CD14-positive monocyte (primary cell): ENCODE measurements at regions not wholly inside any gene's neighbourhood (a gene's known extent, or its start where the extent isn't known, plus 50 kb on each side); places are given as distances from the start of the nearest gene placed in this dataset.

Source experiments
- DNase-seq, 3 donors: peaks; one replicate each; pipeline ENCODE4 v3.0.0-alpha.2; 2011 to 2022
- H2AFZ ChIP-seq: 2 replicates; pipeline ENCODE4 v1.6.0; 2012; ENCODE audit warnings: mild to moderate bottlenecking, low read depth, low read length, inconsistent platforms; ENCODE audit not compliant: insufficient read depth, poor library complexity, severe bottlenecking
- H3K27ac ChIP-seq, 2 donors: 1 replicate in 1 of 2; 2 replicates in 1 of 2; pipeline ENCODE4 v1.5.1; 2012 to 2013; ENCODE audit warnings: low read length in 2 of 2, control low read depth in 1 of 2, inconsistent platforms in 1 of 2, low read depth in 1 of 2, mild to moderate bottlenecking in 1 of 2
- H3K27me3 ChIP-seq, 2 donors: one replicate each; pipeline versions ENCODE4 v1.6.0 to v1.6.1; 2011 to 2013; ENCODE audit warnings: low read length in 2 of 2; ENCODE audit not compliant: control insufficient read depth in 2 of 2, insufficient read depth in 2 of 2
- H3K36me3 ChIP-seq, 2 donors: replicated peaks in 1 of 2; 1 replicate in 1 of 2; 2 replicates in 1 of 2; pipeline versions ENCODE4 v1.5.1 to v1.6.1; 2012 to 2013; ENCODE audit warnings: low read length in 2 of 2, control low read depth in 1 of 2, inconsistent platforms in 1 of 2, mild to moderate bottlenecking in 1 of 2; ENCODE audit not compliant: insufficient read depth in 2 of 2, control insufficient read depth in 1 of 2
- H3K4me1 ChIP-seq, 2 donors: 1 replicate in 1 of 2; 2 replicates in 1 of 2; pipeline versions ENCODE4 v1.5.1 to v1.6.1; 2012 to 2013; ENCODE audit warnings: low read length in 2 of 2, control low read depth in 1 of 2, inconsistent platforms in 1 of 2, mild to moderate bottlenecking in 1 of 2, moderate library complexity in 1 of 2; ENCODE audit not compliant: insufficient read depth in 2 of 2, control insufficient read depth in 1 of 2
- H3K4me2 ChIP-seq: replicated peaks from 2 replicates; pipeline ENCODE3; 2012; ENCODE audit warnings: low read length, moderate library complexity, mild to moderate bottlenecking; ENCODE audit not compliant: poor library complexity, severe bottlenecking; ENCODE audit errors: extremely low read depth
- H3K4me3 ChIP-seq, 3 experiments: fragments of 200-600 bp in 1 of 3; sonication (generic) in 1 of 3; replicated peaks in 1 of 3; 1 replicate in 2 of 3; 2 replicates in 1 of 3; pipeline ENCODE4 v1.5.1; 2011 to 2013; ENCODE audit warnings: low read length in 3 of 3, mild to moderate bottlenecking in 3 of 3, control low read depth in 2 of 3, low read depth in 2 of 3, inconsistent platforms in 1 of 3, moderate library complexity in 1 of 3
- H3K79me2 ChIP-seq: 2 replicates; pipeline ENCODE4 v1.6.0; 2012; ENCODE audit warnings: mild to moderate bottlenecking, control low read depth, inconsistent platforms, low read length, moderate library complexity; ENCODE audit not compliant: insufficient read depth
- H3K9ac ChIP-seq: 2 replicates; pipeline ENCODE4 v1.6.0; 2017; ENCODE audit warnings: low read length, mild to moderate bottlenecking; ENCODE audit not compliant: insufficient read depth, poor library complexity, severe bottlenecking
- H3K9me3 ChIP-seq, 2 donors: replicated peaks in 1 of 2; 1 replicate in 1 of 2; 2 replicates in 1 of 2; pipeline versions ENCODE4 v1.5.1 to v1.6.1; 2012 to 2013; ENCODE audit warnings: low read length in 2 of 2, control low read depth in 1 of 2; ENCODE audit not compliant: control insufficient read depth in 1 of 2, insufficient read depth in 1 of 2
- H4K20me1 ChIP-seq: 2 replicates; pipeline ENCODE4 v1.6.0; 2012; ENCODE audit warnings: mild to moderate bottlenecking, low read length, control low read depth, moderate library complexity; ENCODE audit not compliant: insufficient read depth
- H3K27ac Mint-ChIP-seq, 7 donors: one replicate each; pipeline ENCODE4 v1.8.0; 2020; ENCODE audit warnings: mild to moderate bottlenecking in 7 of 7, mixed read lengths in 7 of 7, moderate library complexity in 6 of 7, inconsistent platforms in 2 of 7
- H3K27me3 Mint-ChIP-seq, 3 donors: one replicate each; pipeline ENCODE4 v1.8.0; 2021 to 2022; ENCODE audit warnings: low read depth in 3 of 3, mild to moderate bottlenecking in 3 of 3, mixed read lengths in 3 of 3, moderate library complexity in 3 of 3, inconsistent platforms in 1 of 3
- H3K36me3 Mint-ChIP-seq, 2 donors: one replicate each; pipeline ENCODE4 v1.8.0; 2020; ENCODE audit warnings: mixed read lengths in 2 of 2, inconsistent platforms in 1 of 2, mild to moderate bottlenecking in 1 of 2
- H3K4me1 Mint-ChIP-seq: one replicate; pipeline ENCODE4 v1.8.0; 2020; ENCODE audit warnings: mild to moderate bottlenecking, mixed read lengths
- H3K4me3 Mint-ChIP-seq, 2 donors: one replicate each; pipeline ENCODE4 v1.8.0; 2020; ENCODE audit warnings: mild to moderate bottlenecking in 2 of 2, mixed read lengths in 2 of 2, moderate library complexity in 1 of 2
- H3K9me3 Mint-ChIP-seq, 7 donors: one replicate each; pipeline ENCODE4 v1.8.0; 2020 to 2022; ENCODE audit warnings: mixed read lengths in 7 of 7, mild to moderate bottlenecking in 6 of 7, moderate library complexity in 6 of 7, inconsistent platforms in 2 of 7
- CTCF ChIP-seq: fragments of 200-600 bp; IDR thresholded peaks from one replicate; pipeline ENCODE4 v1.8.0; 2022; ENCODE audit warnings: antibody characterized with exemption, mild to moderate bottlenecking
- WGBS: methylation state at CpG from one replicate; pipeline ENCODE4 v1.1.5; 2013; ENCODE audit warnings: missing lambda C conversion rate; ENCODE audit not compliant: insufficient coverage; 5-methylcytosine and 5-hydroxymethylcytosine counted together
- intact Hi-C, 2 donors: fragments of 100-400 bp; cut with micrococcal nuclease; formaldehyde crosslinking; loops; one replicate each; pipeline versions ENCODE4 v1.15.0 to v1.15.1; 2023

GRCh38 chr13:95445131-95445530 lies 107.4 kb upstream of the CLDN10 start:
- WGBS, result 95% methylated on average over 4 of the region's 4 CpGs

GRCh38 chr13:95447814-95448213 lies 104.7 kb upstream of the CLDN10 start:
- no peaks in the 10 kb centered on the region for H3K4me1 Mint-ChIP-seq
- 93% methylated on average over 8 of the region's 8 CpGs for WGBS

More at GRCh38 chr13:95445131-95445530, 107.4 kb upstream of the CLDN10 start:
- Mint-ChIP-seq H3K36me3 (no peaks in the 10 kb centered on the region), H3K27me3 (peaks cover 0 to 5% (median 2%) of the 10 kb centered on the region in 3 donors), H3K9me3 (no peaks in the 10 kb centered on the region), H3K4me1 (no peaks in the 10 kb centered on the region), H3K4me3 (no peak overlapping the region), H3K27ac (no peak overlapping the region)
- no peaks in the 10 kb centered on the region for H4K20me1 ChIP-seq
- no peak overlapping the region for H3K27ac ChIP-seq
- H3K9me3 ChIP-seq, result no peaks in the 10 kb centered on the region
- DNase-seq, result no peak
- H3K4me2 ChIP-seq, result no peak overlapping the region
- H3K4me1 ChIP-seq, result no peaks in the 10 kb centered on the region
- H3K9ac ChIP-seq, result no peak overlapping the region
- no peaks in the 10 kb centered on the region for H3K36me3 ChIP-seq
- no peak overlapping the region for H2AFZ ChIP-seq
- intact Hi-C loops, result no loop called here
- no peak for TF ChIP-seq CTCF
- H3K27me3 ChIP-seq, result no peaks in the 10 kb centered on the region
- no peak overlapping the region for H3K4me3 ChIP-seq
- no peaks in the 10 kb centered on the region for H3K79me2 ChIP-seq

More at GRCh38 chr13:95447814-95448213, 104.7 kb upstream of the CLDN10 start:
- Histone ChIP-seq H3K79me2 (no peaks in the 10 kb centered on the region), H3K27ac (no peak overlapping the region), H3K9ac (no peak overlapping the region), H3K9me3 (no peaks in the 10 kb centered on the region), H2AFZ (no peak overlapping the region), H3K4me2 (no peak overlapping the region), H3K36me3 (no peaks in the 10 kb centered on the region), H4K20me1 (no peaks in the 10 kb centered on the region), H3K4me1 (no peaks in the 10 kb centered on the region), H3K4me3 (no peak overlapping the region), H3K27me3 (no peaks in the 10 kb centered on the region)
- Mint-ChIP-seq H3K27ac (no peak overlapping the region), H3K27me3 (peaks cover 0 to 3% (median 2%) of the 10 kb centered on the region in 3 donors), H3K4me3 (no peak overlapping the region), H3K9me3 (no peaks in the 10 kb centered on the region), H3K36me3 (no peaks in the 10 kb centered on the region)
- no peak for TF ChIP-seq CTCF
- DNase-seq, result no peak
- intact Hi-C loops, result no loop called here
